GM19238 (cell line): ENCODE measurements at regions not wholly inside any gene's neighbourhood (a gene's known extent, or its start where the extent isn't known, plus 50 kb on each side); places are given as distances from the start of the nearest gene placed in this dataset.
"Not testable (repeated sequence)": the region's sequence is repeated elsewhere in the genome, so short reads cannot be mapped to it uniquely, and the experiment has no call there.

ENCODE experiments used
- DNase-seq: peaks from one replicate; pipeline ENCODE4 v3.0.0; 2011; ENCODE audit warnings: low spot score; ENCODE audit not compliant: insufficient read length

DNA sequence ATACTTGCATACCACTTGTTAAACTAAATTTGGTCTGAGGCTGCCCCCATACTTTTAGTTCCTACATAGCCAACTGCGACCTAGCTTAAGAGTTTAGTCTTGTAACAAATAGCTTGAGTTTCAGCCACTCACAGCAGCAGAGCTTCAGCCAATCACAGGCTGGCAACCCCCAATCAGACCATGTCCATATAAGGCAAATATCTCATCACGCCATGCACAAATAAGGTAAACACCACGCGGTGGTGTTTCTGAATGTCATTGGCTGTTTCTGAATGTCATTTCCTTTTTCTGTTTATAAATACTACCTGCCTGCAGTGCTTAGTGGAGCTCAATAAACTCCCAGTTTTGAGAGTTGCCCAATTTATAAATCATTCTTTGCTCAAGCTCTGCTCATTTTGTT is 143.1 kb upstream of the MAD2L1 start:
- no peak for DNase-seq

DNA sequence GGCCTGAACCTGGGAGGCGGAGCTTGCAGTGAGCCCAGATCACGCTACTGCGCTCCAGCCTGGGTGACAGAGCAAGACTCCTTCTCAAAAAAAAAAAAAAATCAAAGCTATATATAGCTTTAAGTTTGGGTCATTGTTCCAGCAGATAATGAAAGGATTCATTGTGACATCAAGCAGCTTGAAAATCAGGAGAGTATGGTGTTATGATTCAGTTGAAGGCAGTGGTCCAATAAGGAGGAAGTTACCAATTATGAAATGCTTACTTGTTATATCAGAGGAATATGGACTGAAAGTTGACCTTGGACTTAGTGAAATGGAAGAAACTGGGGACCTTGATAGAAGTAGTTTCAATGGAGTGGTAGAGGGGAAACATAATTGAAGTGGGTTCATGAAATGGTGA is 140.4 kb upstream of the MAD2L1 start:
- DNase-seq = no peak

DNA sequence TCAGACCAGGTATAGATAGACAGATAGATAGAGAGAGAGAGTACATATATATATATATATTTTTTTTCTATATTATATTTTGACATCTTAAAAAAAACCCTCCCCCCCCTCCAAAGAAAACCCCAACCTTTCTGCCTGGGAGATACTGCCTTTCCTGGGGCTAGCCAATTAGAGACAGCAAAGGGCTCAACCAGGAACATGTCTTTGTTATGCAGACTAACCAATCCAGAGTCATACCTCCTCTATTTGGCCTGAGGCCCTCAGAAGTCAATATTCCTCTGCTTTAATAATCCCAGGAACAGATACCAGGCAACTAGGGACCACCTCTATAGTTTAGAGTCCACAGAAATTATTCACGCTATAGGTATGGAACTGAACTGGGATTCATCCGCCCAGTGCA is 135.6 kb upstream of the MAD2L1 start:
- DNase-seq = no peak

DNA sequence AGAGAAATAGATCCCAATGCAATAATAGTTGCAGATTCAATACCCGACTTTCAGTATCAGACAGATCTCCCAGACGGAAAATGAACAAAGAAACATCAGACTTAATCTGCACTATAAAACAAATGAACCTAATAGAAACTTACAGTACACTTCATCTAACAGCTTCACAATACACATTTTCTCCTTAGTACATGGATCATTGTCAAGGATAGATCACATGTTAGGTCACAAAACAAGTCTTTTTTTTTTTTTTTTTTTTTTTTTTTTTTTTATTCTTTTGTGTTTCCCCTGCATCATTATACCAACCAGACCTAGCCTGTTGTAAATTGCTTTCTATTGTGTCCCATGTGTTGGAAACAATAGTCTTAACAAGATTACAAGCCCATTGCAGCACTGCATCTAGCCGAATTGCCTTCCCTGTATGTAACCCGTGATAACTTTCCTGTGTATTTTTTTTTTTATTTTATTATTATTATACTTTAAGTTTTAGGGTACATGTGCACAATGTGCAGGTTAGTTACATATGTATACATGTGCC is 134.0 kb upstream of the MAD2L1 start:
- DNase-seq = not testable (repeated sequence)

DNA sequence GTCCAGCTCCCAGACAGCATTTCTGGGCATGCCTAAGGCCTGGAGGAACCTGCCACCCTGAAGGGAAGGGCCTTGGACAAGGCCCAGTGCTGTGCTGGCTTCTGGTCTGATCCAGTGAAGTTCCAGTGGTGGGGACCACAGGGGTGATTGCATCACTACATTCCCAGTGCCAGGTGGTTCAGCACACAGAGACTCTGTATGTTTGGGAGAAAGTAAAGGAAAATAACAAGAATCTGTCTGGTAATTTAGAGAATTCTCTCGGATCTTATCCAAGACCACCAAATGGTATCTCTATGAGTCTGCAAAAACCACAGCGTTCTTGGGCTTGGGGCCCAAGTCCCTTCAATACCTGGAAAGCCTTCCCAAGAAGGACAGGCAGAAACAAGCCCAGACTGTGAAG is 131.8 kb upstream of the MAD2L1 start:
- no peak for DNase-seq

DNA sequence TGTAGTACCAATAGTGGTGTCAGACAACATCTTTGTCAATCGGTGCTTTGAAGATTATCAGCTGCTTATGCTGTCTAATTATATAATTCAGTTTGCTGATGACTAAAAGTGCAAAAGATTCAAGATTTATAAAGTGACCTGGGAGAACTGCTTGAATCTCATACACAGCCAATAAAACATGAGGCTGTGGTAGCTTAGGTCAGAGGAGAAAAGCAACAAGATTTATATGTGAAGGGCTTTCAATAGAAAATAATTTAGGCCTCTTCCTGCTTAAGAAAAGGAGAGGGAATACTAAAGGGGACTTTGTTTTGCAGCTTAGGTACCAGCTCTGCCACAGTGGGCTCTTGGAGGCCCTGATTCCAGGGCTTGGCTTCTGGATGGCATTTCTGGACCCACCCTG is 111.0 kb upstream of the MAD2L1 start:
- DNase-seq = no peak

DNA sequence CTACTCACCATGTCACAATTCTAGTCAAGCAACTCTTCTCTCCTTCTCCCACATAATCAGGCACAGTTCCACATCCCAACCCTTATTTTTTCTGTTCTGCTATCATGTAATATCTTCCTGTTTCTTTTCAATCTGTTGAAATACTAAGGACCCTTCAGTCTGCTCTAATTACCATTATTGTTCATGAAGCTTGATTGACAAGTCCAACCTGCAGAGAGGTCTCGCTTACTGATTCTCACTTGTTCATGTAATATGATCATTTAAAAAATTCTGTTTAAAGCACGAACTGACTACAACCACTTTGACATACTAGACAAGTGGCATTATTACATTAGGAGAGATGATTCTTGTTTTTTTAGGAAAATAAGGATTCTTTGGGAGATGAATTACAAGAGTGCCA is 108.6 kb upstream of the MAD2L1 start:
- no peak for DNase-seq

DNA sequence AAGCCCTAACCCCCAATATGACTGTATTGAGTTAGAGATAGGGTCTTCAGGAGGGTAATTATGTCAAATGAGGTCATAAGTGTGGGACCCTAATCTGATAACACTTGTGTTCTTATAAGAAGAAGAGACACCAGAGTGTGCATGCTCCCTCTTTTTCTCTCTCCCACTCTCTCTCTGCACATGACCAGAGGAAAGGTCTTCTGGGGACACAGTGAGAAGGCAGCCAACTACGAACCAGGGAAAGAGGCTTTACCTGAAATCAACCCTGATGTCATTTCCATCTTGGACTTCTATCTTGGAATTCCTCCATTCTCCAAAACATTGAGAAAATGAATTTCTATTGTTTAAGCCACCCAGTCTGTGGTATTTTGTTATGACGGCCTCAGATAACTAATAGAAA is 97.2 kb upstream of the MAD2L1 start:
- no peak for DNase-seq

DNA sequence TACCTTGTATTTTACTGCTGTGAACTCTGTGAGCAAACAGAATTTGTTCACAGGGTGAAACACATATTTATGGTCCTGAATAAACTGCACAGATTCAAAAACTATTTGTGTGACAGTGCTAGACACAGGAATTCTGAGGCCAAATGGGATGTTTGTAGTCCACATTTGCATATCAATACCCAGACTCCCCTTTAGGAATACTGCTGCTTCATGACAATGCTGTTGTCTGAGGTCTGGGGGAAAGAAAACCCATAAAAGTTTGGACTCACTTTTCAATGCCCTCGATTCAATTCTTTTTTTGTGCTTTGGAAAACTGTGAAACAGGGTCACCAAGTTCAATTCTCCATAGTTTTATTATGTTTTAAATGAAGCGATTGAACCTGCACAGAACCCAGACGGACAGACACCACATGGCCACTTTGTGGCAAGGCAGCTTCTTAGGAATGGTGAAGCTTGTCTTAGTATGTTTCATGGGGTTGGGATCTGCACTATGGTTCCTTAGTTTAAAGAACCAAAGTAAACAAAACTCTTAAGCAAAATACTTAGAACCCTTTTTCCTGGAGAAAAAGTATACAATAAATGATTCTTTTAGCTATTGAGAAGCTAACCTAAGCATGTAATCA is 92.3 kb upstream of the MAD2L1 start:
- DNase-seq = no peak

DNA sequence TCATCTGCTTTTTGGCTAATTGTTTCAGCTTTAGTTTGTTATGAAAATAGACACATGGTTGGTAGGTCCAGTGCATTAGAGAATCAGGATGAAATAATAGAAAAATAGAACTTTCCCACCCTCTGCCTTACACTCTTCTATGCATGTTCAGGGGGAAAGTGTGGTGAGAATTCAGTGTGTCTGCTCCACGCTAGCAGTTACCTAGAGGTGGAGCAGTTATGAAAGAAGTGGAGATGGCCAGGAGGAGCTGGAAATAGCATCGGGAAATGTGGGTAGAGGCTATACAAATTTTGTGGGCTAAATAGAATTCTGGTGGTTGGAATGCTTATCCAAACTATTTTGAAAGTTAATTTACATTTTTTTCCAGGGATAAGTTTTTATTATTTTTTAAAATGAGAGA is 91.4 kb upstream of the MAD2L1 start:
- no peak for DNase-seq

DNA sequence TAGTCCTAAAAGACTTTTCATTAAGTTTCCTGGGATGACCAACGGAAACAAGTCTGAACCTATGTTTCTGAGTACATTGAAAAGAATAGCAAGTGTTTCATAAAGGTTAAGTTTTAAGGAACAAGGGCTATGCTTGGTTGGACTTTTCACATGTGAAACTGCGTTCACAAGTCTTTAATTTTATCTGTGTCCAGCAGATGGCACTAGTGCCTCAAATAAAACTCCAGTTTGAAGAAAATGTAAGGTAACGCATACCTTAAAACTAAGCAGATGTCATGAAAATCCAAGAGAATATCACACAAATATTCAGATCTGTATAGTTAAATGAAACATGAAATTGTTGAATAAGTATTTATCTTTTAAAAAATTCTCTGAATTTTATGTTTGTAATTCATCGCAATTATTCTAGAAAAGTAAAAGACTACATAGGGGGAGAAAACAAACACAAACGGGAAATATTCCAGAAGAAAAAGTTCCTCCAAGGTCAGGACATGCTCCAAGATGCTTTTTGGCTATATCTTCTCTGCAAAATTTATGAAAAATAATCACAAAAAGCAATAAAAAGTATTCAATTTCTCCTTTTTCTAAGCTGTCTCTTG is 89.6 kb upstream of the MAD2L1 start:
- peak; percentile 1 for DNase-seq

DNA sequence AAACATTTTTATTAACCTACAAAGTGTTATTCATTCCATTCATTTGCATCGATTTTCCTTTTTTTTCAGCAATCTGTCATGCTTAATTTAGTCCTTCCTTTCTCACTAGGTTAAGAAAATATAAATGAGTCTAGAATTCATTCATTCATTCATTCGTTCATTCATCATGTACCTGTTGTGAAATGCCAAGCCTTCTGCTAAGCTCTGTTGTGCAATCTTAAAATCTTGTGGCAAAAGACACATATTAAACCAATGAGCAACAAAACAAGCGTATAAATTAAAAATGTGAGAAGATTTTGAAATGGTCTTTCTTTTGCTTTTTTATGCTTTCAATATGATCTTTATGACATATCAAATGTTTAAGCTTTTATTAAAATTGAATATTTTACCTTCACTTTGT is 88.6 kb upstream of the MAD2L1 start:
- DNase-seq = no peak

DNA sequence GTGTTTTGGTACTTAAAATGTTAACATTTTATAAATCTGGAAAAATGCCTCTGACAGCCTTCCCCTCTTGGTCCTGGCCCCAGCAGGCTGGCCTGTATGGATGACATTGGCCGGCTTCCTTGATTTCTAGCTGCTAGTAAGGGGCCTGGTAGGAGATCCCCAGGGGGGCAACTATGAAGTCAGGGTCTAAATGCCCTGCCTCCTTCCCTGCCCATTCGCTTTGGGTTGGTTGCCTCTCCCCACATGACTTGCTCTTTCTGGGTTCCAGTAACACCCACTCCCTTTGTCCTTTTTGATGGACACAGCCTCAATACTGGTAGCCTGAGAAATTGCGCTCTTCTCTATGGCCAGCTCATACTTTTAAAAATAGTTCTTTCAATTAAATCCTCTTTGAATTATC is 78.0 kb upstream of the MAD2L1 start:
- no peak for DNase-seq

DNA sequence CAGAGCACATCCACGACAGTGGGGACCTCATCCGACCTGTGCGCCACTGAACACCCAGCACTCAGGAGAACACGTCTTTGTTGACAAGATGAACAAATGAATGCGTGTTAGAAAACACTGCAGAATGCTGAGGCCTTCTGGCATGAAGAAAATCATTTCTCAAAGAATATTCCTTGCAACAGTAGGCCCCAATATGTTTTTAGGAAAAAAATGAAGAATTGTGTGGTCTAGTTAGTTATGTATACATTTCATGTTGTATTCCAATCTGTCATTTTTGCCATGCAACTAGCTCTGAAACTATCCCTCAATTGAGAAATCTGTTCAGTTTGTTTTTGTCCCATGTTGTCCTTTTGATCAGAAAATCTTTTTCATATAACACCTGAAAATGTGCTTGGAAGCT is 77.4 kb upstream of the MAD2L1 start:
- no peak for DNase-seq

DNA sequence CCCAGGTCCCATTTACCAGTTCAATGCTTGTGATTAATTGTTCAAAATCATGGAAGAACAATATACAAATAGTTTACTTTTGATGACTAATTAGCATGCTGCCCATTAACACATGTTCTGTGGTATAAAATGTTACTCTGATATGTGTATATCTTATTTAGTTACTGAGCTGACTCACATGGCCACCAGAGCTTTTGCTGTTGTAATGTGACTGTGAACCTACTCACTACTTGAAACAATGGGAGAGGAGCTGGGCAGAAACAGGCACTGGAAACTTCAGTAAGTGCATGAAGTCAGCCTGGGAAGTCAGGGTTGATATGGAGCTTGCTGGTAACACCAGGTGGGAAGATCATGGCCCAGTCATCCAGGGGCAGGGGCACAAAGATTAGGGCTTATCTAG is 72.7 kb upstream of the MAD2L1 start:
- no peak for DNase-seq

DNA sequence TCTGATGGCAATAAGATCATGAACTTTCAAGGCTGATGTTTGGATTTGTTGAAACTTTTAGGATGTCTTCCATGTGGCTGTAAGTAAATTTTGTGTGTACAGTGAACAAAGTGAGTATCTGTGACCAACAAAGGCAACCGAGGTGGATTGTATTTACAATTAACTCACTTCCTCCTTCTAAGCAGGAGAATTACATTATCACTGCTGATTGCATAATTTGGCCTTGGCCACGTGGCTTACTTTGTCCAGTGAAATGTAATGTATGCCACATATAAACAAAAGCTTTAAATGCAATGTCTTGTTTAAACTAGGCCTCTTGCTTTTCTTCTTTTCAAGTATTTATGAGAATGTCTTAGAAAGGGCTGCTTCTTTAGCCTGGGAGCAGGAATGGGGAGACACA is 66.3 kb upstream of the MAD2L1 start:
- no peak for DNase-seq

DNA sequence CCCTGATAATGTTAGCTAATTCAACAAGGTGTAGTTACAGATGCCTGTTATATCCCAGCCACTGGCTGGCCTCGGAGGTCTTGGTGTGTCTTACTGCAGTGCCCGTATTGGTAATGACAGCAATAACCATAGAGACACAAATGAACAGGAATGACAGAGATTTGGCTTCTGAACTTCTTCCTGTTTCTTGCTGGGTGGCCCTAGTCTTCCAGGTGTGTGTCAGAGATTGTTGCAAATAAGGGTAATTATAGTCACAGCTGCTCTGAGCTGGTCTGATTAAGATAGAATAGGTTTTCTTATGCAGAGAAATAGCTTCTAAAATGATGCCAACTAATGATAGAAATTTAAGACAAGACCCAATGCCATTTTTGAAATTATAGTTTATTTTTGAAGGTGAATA is 64.1 kb upstream of the MAD2L1 start:
- no peak for DNase-seq
